ENCODE measurements at regions not wholly inside any gene's neighbourhood (a gene's known extent, or its start where the extent isn't known, plus 50 kb on each side); places are given as distances from the start of the nearest gene placed in this dataset.

DNA sequence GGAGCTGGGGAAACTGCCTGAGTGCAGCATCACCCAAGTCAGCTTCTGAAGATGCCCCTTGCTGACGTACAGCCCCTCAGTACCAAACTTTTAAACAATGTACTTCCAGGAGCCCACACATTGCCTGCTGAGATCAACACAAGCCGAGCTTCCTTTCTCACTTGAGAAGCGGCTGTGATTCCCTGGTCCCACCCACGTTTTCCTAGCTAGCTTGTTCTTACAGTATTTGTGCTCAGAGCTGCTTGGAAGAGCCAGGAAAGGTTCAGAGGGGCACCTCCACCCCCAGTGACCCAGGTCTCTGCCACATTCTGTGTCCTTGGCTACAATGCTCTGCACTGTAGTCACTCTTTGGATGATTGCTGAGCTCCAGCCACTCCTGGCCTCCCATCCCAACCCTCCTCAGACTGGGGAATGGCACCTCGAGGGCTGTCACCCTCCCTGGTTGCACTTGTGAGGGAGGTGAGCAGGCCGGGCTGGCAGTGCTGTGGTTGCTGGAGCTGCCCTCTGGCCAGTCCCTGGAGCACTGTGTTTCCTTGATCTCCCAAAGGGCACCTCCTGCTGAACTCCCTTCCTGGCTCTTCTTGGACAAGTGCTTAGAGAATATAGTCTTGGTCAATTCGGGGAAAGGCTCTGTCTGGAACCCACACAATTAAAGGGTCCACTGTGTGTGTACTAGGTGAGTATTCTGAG lies 355.1 kb downstream of the AJAP1 start:
- Mint-ChIP-seq H3K9me3 (peaks cover 3% of the 10 kb centered on the region), H3K4me3 (no peak overlapping the region), H3K4me1 (no peaks in the 10 kb centered on the region), H3K36me3 (ENCODE audit: low read depth) (no peaks in the 10 kb centered on the region), H3K27me3 (ENCODE audit: low read depth) (peaks cover 31% of the 10 kb centered on the region), H3K27ac (no peak overlapping the region)
- TF ChIP-seq, protein P1, sequence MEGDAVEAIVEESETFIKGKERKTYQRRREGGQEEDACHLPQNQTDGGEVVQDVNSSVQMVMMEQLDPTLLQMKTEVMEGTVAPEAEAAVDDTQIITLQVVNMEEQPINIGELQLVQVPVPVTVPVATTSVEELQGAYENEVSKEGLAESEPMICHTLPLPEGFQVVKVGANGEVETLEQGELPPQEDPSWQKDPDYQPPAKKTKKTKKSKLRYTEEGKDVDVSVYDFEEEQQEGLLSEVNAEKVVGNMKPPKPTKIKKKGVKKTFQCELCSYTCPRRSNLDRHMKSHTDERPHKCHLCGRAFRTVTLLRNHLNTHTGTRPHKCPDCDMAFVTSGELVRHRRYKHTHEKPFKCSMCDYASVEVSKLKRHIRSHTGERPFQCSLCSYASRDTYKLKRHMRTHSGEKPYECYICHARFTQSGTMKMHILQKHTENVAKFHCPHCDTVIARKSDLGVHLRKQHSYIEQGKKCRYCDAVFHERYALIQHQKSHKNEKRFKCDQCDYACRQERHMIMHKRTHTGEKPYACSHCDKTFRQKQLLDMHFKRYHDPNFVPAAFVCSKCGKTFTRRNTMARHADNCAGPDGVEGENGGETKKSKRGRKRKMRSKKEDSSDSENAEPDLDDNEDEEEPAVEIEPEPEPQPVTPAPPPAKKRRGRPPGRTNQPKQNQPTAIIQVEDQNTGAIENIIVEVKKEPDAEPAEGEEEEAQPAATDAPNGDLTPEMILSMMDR (IDR thresholded peaks at IDR 0.05; ENCODE audit: unreplicated experiment in 3 of 3), result no peak

DNA sequence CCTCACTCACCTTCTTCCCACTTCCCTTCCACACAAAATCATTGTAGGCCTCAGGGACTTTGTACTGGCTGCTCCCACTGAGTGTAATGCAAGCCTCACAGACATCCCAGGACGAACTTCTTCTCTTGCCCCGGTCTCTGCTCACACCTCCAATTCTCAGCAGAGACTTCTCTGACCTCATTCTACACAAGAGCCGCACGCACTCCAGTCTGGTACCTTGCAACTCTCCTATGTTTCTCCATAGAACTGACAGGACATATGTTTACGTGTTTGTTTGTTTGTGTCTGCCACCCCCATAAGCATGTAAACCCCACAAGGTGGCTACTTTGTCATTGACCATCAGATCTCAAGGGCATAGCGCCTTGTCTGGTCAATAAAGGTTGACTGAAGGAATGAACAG lies 350.8 kb downstream of the AJAP1 start:
- Mint-ChIP-seq H3K27ac (no peak overlapping the region), H3K4me1 (no peaks in the 10 kb centered on the region), H3K9me3 (peaks cover 3% of the 10 kb centered on the region), H3K4me3 (no peak overlapping the region), H3K36me3 (ENCODE audit: low read depth) (no peaks in the 10 kb centered on the region), H3K27me3 (ENCODE audit: low read depth) (peaks cover 36% of the 10 kb centered on the region)
- TF ChIP-seq, protein P1 (IDR thresholded peaks at IDR 0.05; ENCODE audit: unreplicated experiment in 3 of 3), result no peak

DNA sequence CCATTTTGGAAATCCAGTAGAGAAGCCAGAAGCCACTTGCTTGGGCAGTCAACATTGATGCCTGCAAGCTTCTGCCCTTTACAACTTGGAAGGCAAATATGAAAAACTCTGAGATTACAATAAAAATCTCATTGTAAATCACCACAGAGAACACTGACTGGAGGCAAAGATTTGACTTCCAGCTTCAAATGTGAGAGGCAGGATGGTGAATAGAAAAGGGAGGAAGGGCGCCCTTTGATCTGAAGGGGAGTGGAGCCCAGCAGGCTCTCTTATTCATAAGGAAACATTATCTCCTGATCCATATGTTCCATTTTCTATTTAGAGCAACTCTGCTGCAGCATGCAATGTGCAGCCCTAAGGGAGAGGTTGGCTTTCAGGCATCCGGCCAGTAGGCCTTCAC lies 348.3 kb downstream of the AJAP1 start:
- Mint-ChIP-seq H3K27me3 (ENCODE audit: low read depth) (peaks cover 46% of the 10 kb centered on the region), H3K9me3 (peaks cover 3% of the 10 kb centered on the region), H3K4me1 (no peaks in the 10 kb centered on the region), H3K27ac (no peak overlapping the region), H3K36me3 (ENCODE audit: low read depth) (no peaks in the 10 kb centered on the region), H3K4me3 (no peak overlapping the region)
- TF ChIP-seq, protein P1 (IDR thresholded peaks at IDR 0.05; ENCODE audit: unreplicated experiment in 3 of 3), result no peak

DNA sequence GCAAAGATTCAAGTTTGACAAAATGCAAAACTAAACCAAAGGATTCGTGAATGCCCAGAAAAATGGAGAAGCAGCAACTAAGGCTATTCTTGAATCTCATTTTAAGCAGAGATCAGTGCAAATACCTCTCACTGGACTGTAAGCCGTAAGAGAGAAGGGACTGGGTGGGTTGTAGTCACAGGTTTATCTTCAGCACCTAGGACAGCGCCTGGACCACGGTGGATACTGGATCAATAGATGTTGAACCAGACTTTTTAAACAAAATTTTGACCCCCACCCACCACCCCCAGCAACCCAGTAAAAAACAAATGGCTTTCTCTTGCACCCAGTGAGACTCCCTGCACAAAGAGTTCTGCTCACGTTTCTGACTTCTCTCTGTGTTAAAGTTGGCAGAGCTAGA lies 347.1 kb downstream of the AJAP1 start:
- peaks cover 3% of the 10 kb centered on the region for H3K9me3 Mint-ChIP-seq
- H3K4me1 Mint-ChIP-seq, result no peaks in the 10 kb centered on the region
- H3K4me3 Mint-ChIP-seq, result no peak overlapping the region
- no peak overlapping the region for H3K27ac Mint-ChIP-seq
- H3K36me3 Mint-ChIP-seq (ENCODE audit: low read depth), result no peaks in the 10 kb centered on the region
- TF ChIP-seq, protein P1 (IDR thresholded peaks at IDR 0.05; ENCODE audit: unreplicated experiment in 3 of 3), result no peak
- H3K27me3 Mint-ChIP-seq (ENCODE audit: low read depth), result peaks cover 51% of the 10 kb centered on the region

DNA sequence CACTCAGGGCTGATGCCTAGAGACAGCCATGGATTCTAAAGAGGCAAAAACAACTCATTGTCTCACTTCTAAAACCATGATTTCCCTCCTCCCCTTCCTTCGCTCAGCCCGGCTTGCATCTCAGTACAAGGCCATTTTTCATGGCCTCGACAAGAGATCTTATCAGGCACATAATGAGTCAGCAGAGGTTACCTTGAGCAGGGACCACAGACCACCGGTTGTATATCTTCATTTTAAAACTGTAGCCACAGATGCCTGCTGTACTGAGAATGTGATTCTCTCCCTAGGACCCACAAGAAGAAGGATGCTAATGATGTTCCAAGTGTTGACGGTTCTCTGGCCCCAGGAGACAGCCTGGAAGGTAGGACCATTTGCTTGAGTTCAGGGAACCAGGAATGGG lies 331.9 kb downstream of the AJAP1 start:
- Mint-ChIP-seq H3K4me3 (no peak overlapping the region), H3K27me3 (ENCODE audit: low read depth) (peaks cover 25% of the 10 kb centered on the region), H3K27ac (no peak overlapping the region), H3K4me1 (no peaks in the 10 kb centered on the region), H3K36me3 (ENCODE audit: low read depth) (no peaks in the 10 kb centered on the region), H3K9me3 (no peaks in the 10 kb centered on the region)
- TF ChIP-seq, protein P1 (IDR thresholded peaks at IDR 0.05; ENCODE audit: unreplicated experiment in 3 of 3), result no peak

DNA sequence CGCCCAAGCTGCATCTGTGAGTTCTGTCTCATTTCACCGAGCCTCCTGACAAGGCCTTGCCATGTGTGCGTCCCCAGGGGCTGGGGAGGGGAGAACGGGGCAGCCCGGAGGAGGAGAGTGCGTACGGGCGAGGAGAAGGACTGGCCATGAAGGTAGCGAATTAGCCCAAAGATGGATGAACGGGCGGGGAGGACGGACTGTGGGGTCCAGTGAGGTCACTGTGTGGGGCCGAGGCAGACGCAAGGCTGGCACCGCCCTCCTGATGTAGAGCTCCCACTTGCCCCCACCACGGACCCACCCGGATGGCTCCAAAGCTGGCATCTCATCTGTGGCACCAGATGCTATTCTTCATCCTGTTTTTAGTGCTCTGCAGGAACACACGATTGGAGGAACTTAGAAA lies 330.4 kb downstream of the AJAP1 start:
- TF ChIP-seq, protein P1 (IDR thresholded peaks at IDR 0.05; ENCODE audit: unreplicated experiment in 3 of 3), result no peak
- Mint-ChIP-seq H3K9me3 (no peaks in the 10 kb centered on the region), H3K4me1 (no peaks in the 10 kb centered on the region), H3K36me3 (ENCODE audit: low read depth) (no peaks in the 10 kb centered on the region), H3K27ac (no peak overlapping the region), H3K27me3 (ENCODE audit: low read depth) (peaks cover 35% of the 10 kb centered on the region), H3K4me3 (no peak overlapping the region)
